B cell (primary cell): ENCODE measurements at regions not wholly inside any gene's neighbourhood (a gene's known extent, or its start where the extent isn't known, plus 50 kb on each side); places are given as distances from the start of the nearest gene placed in this dataset.
A peak's percentile ranks its signal among the peaks of the same experiment; 100 is the strongest.

ENCODE experiments used
- ATAC-seq: fragments of 200-7000 bp; cut with Tn5 transposase; one replicate; pipeline ENCODE4 v1.10.0; 2021; ENCODE audit warnings: low read depth, mild to moderate bottlenecking, moderate number of reproducible peaks, moderate library complexity
- CTCF ChIA-PET: fragments of 350-600 bp; sonication (Branson Sonifier 250); formaldehyde crosslinking; loops from one replicate; lab custom pipeline; 2021; ENCODE audit warnings: antibody characterized with exemption, inconsistent platforms; lab: Charles Lee
- POLR2A ChIA-PET: fragments of 350-600 bp; sonication (Branson Sonifier 250); formaldehyde crosslinking; loops from one replicate; lab custom pipeline; 2021; ENCODE audit warnings: antibody characterized with exemption; lab: Charles Lee
- DNase-seq: peaks from one replicate; pipeline ENCODE4 v3.0.0; 2013
- H2AFZ ChIP-seq: 2 replicates; pipeline ENCODE4 v1.6.1; 2012; ENCODE audit warnings: mild to moderate bottlenecking, low read depth, low read length; ENCODE audit not compliant: insufficient read depth, poor library complexity, severe bottlenecking
- H3K27ac ChIP-seq, 2 donors: 1 replicate in 1 of 2; 2 replicates in 1 of 2; pipeline ENCODE4 v1.5.1; 2012 to 2013; ENCODE audit warnings: low read length in 2 of 2, mild to moderate bottlenecking in 2 of 2, moderate library complexity in 1 of 2
- H3K27me3 ChIP-seq, 4 experiments: fragments of 200-600 bp in 1 of 4; sonication (generic) in 1 of 4; replicated peaks in 1 of 4; 1 replicate in 2 of 4; 2 replicates in 2 of 4; pipeline versions ENCODE4 v1.6.1 to v1.7.0; 2013 to 2016; ENCODE audit warnings: low read length in 3 of 4, mild to moderate bottlenecking in 2 of 4, mixed read lengths in 1 of 4, moderate library complexity in 1 of 4; ENCODE audit not compliant: insufficient read depth in 4 of 4, control insufficient read depth in 3 of 4; ENCODE audit errors: control extremely low read depth in 1 of 4
- H3K36me3 ChIP-seq, 2 experiments: replicated peaks in 1 of 2; 1 replicate in 1 of 2; 2 replicates in 1 of 2; pipeline versions ENCODE4 v1.6.1 to v1.7.1; 2013; ENCODE audit warnings: low read length in 1 of 2; ENCODE audit not compliant: insufficient read depth in 2 of 2, control insufficient read depth in 1 of 2; ENCODE audit errors: control extremely low read depth in 1 of 2, extremely low read depth in 1 of 2
- H3K4me1 ChIP-seq, 2 donors: fragments of 200-600 bp in 1 of 2; sonication (generic) in 1 of 2; 1 replicate in 1 of 2; 2 replicates in 1 of 2; pipeline versions ENCODE4 v1.5.1 to v1.6.1; 2013 to 2017; ENCODE audit warnings: low read length in 2 of 2; ENCODE audit not compliant: control insufficient read depth in 2 of 2, insufficient read depth in 2 of 2
- H3K4me2 ChIP-seq: replicated peaks from 2 replicates; pipeline ENCODE3; 2012; ENCODE audit warnings: mild to moderate bottlenecking, low read depth, low read length; ENCODE audit not compliant: poor library complexity, severe bottlenecking
- H3K4me3 ChIP-seq, 5 experiments: fragments of 200-600 bp in 1 of 5; sonication (generic) in 1 of 5; 1 replicate in 3 of 5; 2 replicates in 2 of 5; pipeline versions ENCODE4 v1.5.1 to v1.7.0; 2011 to 2016; ENCODE audit warnings: low read length in 4 of 5, mild to moderate bottlenecking in 4 of 5, low read depth in 2 of 5, control low read depth in 1 of 5, moderate library complexity in 1 of 5; ENCODE audit not compliant: insufficient read depth in 1 of 5; ENCODE audit errors: control extremely low read depth in 1 of 5, extremely low read depth in 1 of 5
- H3K79me2 ChIP-seq: fragments of 200-600 bp; sonication (generic); one replicate; pipeline ENCODE4 v1.6.0; 2016; ENCODE audit warnings: low read length; ENCODE audit not compliant: control insufficient read depth, insufficient read depth
- H3K9ac ChIP-seq: fragments of 200-600 bp; sonication (generic); 2 replicates; pipeline ENCODE4 v1.6.1; 2017; ENCODE audit warnings: mild to moderate bottlenecking, low read length, moderate library complexity
- H3K9me3 ChIP-seq, 3 donors: one replicate each; pipeline versions ENCODE4 v1.6.1 to v1.7.1; 2013; ENCODE audit warnings: low read length in 2 of 3; ENCODE audit not compliant: control insufficient read depth in 2 of 3, insufficient read depth in 1 of 3; ENCODE audit errors: control extremely low read depth in 1 of 3
- H4K20me1 ChIP-seq: 2 replicates; pipeline ENCODE4 v1.6.0; 2012; ENCODE audit warnings: mild to moderate bottlenecking, low read length; ENCODE audit not compliant: insufficient read depth, control insufficient read depth, poor library complexity, severe bottlenecking
- H3K27ac Mint-ChIP-seq: one replicate; pipeline ENCODE4 v1.8.0; 2021; ENCODE audit warnings: mixed read lengths
- H3K27me3 Mint-ChIP-seq: one replicate; pipeline ENCODE4 v1.8.0; 2021; ENCODE audit warnings: mixed read lengths
- H3K4me1 Mint-ChIP-seq: one replicate; pipeline ENCODE4 v1.8.0; 2021; ENCODE audit warnings: mixed read lengths
- H3K4me3 Mint-ChIP-seq: one replicate; pipeline ENCODE4 v1.8.0; 2021; ENCODE audit warnings: mixed read lengths
- H3K9me3 Mint-ChIP-seq: one replicate; pipeline ENCODE4 v1.8.0; 2022; ENCODE audit warnings: mixed read lengths; ENCODE audit not compliant: insufficient read depth
- EZH2 ChIP-seq: IDR thresholded peaks from 2 replicates; pipeline ENCODE4 v1.6.1; 2012; ENCODE audit warnings: borderline replicate concordance, low read depth, mild to moderate bottlenecking, moderate library complexity, low read length; ENCODE audit not compliant: insufficient read depth, poor library complexity, severe bottlenecking
- WGBS: methylation state at CpG from one replicate; pipeline ENCODE4 v1.1.5; 2013; ENCODE audit warnings: missing lambda C conversion rate; ENCODE audit not compliant: insufficient coverage; 5-methylcytosine and 5-hydroxymethylcytosine counted together
- intact Hi-C: fragments of 100-400 bp; cut with micrococcal nuclease; formaldehyde crosslinking; loops from one replicate; pipeline ENCODE4 v1.10.0; 2022
- TF ChIP-seq, protein P1 (sequence below): fragments of 200-600 bp; IDR thresholded peaks from one replicate; pipeline ENCODE4 v1.8.0; 2022; ENCODE audit warnings: antibody characterized with exemption, mild to moderate bottlenecking

- CTCF ChIA-PET, result no interaction called here
- peak; percentile 51 for ATAC-seq
- peaks cover 10% of the 10 kb centered on the region for H3K4me1 Mint-ChIP-seq
- H3K9ac ChIP-seq, result no peak overlapping the region
- POLR2A ChIA-PET, result no interaction called here
- H3K9me3 ChIP-seq, result no peaks in the 10 kb centered on the region
- H3K27ac Mint-ChIP-seq, result peak overlapping the region; percentile 66
- peaks cover 0 to 5% (median 0%) of the 10 kb centered on the region in 4 experiments for H3K27me3 ChIP-seq
- H3K79me2 ChIP-seq, result no peaks in the 10 kb centered on the region
- 96% methylated on average over 4 of the region's 9 CpGs for WGBS
- no peak overlapping the region for H3K4me2 ChIP-seq
- no peak overlapping the region for H3K27ac ChIP-seq
- no peaks in the 10 kb centered on the region for H3K9me3 Mint-ChIP-seq
- no peak overlapping the region for H3K4me3 Mint-ChIP-seq
- H3K36me3 ChIP-seq, result no peaks in the 10 kb centered on the region
- H3K4me1 ChIP-seq, result no peaks in the 10 kb centered on the region
- TF ChIP-seq, protein P1, sequence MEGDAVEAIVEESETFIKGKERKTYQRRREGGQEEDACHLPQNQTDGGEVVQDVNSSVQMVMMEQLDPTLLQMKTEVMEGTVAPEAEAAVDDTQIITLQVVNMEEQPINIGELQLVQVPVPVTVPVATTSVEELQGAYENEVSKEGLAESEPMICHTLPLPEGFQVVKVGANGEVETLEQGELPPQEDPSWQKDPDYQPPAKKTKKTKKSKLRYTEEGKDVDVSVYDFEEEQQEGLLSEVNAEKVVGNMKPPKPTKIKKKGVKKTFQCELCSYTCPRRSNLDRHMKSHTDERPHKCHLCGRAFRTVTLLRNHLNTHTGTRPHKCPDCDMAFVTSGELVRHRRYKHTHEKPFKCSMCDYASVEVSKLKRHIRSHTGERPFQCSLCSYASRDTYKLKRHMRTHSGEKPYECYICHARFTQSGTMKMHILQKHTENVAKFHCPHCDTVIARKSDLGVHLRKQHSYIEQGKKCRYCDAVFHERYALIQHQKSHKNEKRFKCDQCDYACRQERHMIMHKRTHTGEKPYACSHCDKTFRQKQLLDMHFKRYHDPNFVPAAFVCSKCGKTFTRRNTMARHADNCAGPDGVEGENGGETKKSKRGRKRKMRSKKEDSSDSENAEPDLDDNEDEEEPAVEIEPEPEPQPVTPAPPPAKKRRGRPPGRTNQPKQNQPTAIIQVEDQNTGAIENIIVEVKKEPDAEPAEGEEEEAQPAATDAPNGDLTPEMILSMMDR, result no peak
- TF ChIP-seq EZH2, result no peak
- no peak overlapping the region for H2AFZ ChIP-seq
- no peak for DNase-seq
- no peaks in the 10 kb centered on the region for H4K20me1 ChIP-seq
- no peak overlapping the region for H3K4me3 ChIP-seq
- intact Hi-C loops, result no loop called here
- peaks cover 20% of the 10 kb centered on the region for H3K27me3 Mint-ChIP-seq
Measured at GRCh38 chr13:44300895-44301638, 72.6 kb upstream of the SERP2 start.

DNA sequence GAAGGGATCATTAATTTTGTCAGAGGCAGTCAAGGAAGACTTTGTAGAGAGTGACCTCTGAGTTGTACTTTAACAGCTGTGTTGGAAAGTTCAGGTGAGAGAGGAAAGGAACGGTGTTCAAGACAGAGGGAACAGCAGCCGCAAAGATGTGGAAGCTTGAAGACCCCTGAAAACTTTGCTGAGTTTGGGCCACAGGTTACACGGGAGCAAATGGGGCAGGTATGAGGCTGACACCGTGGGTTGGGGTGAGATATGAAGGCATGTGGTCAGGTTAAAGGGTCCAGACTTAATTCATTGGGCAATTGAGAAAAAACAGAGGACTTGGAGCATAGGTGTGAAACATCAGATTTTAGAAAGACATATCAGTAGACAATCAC is 72.0 kb upstream of the SERP2 start:
- Histone ChIP-seq H3K27ac (no peak overlapping the region), H3K27me3 (peaks cover 0 to 5% (median 0%) of the 10 kb centered on the region in 4 experiments), H2AFZ (no peak overlapping the region), H3K9ac (no peak overlapping the region), H3K4me3 (no peak overlapping the region), H3K9me3 (no peaks in the 10 kb centered on the region), H3K4me1 (no peaks in the 10 kb centered on the region), H3K79me2 (no peaks in the 10 kb centered on the region), H3K4me2 (no peak overlapping the region), H4K20me1 (no peaks in the 10 kb centered on the region), H3K36me3 (no peaks in the 10 kb centered on the region)
- ATAC-seq, result no peak
- 57% methylated on average over 4 of the region's 4 CpGs for WGBS
- intact Hi-C loops, result no loop called here
- ChIA-PET CTCF (no interaction called here), POLR2A (no interaction called here)
- H3K27me3 Mint-ChIP-seq, result peaks cover 20% of the 10 kb centered on the region
- no peak for DNase-seq
- H3K27ac Mint-ChIP-seq, result peak overlapping the region; percentile 66
- no peak overlapping the region for H3K4me3 Mint-ChIP-seq
- TF ChIP-seq, protein P1, result no peak
- no peak for TF ChIP-seq EZH2
- H3K4me1 Mint-ChIP-seq, result peaks cover 10% of the 10 kb centered on the region
- H3K9me3 Mint-ChIP-seq, result no peaks in the 10 kb centered on the region
